Esophagus (tissue), 2 donors: ENCODE measurements at regions not wholly inside any gene's neighbourhood (a gene's known extent, or its start where the extent isn't known, plus 50 kb on each side); places are given as distances from the start of the nearest gene placed in this dataset.

Experiments
- H3K27ac ChIP-seq, 2 donors: one replicate each; pipeline ENCODE4 v1.5.1; 2013; ENCODE audit warnings: low read depth in 2 of 2, mild to moderate bottlenecking in 2 of 2, inconsistent platforms in 1 of 2, low read length in 1 of 2, moderate library complexity in 1 of 2
- H3K27me3 ChIP-seq, 2 donors: one replicate each; pipeline ENCODE4 v1.6.1; 2013; ENCODE audit warnings: low read length in 2 of 2, control low read depth in 1 of 2, mild to moderate bottlenecking in 1 of 2; ENCODE audit not compliant: insufficient read depth in 2 of 2, control insufficient read depth in 1 of 2
- H3K36me3 ChIP-seq, 2 donors: one replicate each; pipeline ENCODE4 v1.6.1; 2013; ENCODE audit warnings: low read length in 1 of 2; ENCODE audit not compliant: control insufficient read depth in 2 of 2, insufficient read depth in 2 of 2
- H3K4me1 ChIP-seq, 2 donors: one replicate each; pipeline ENCODE4 v1.6.1; 2013; ENCODE audit warnings: low read length in 1 of 2; ENCODE audit not compliant: control insufficient read depth in 2 of 2, insufficient read depth in 2 of 2
- H3K4me3 ChIP-seq, 2 donors: one replicate each; pipeline ENCODE4 v1.5.1; 2013; ENCODE audit warnings: low read length in 2 of 2, mild to moderate bottlenecking in 2 of 2, low read depth in 1 of 2, moderate library complexity in 1 of 2
- H3K9me3 ChIP-seq, 2 donors: one replicate each; pipeline ENCODE4 v1.6.1; 2013; ENCODE audit warnings: mild to moderate bottlenecking in 2 of 2, low read depth in 1 of 2, low read length in 1 of 2, moderate library complexity in 1 of 2; ENCODE audit not compliant: control insufficient read depth in 2 of 2, insufficient read depth in 1 of 2
- WGBS, 2 donors: extraction: QIAGEN DNeasy Blood & Tissue Kit; methylation state at CpG; one replicate each; pipeline ENCODE4 v1.1.7; 2013; 5-methylcytosine and 5-hydroxymethylcytosine counted together
- donor health status: healthy with polysubstance abuse.
- donor health status: Bipolar disorder and iron deficiency.

GRCh38 chr6:16927205-16927604 is 165.9 kb upstream of the ATXN1 start:
- no peak overlapping the region for H3K4me3 ChIP-seq
- H3K36me3 ChIP-seq: no peaks in the 10 kb centered on the region
- peaks cover 2 to 3% of the 10 kb centered on the region in 2 donors for H3K9me3 ChIP-seq
- no peaks in the 10 kb centered on the region for H3K27me3 ChIP-seq
- no peaks in the 10 kb centered on the region for H3K4me1 ChIP-seq
- WGBS, 2 donors: 95 to 97% methylated on average over 1 of the region's 1 CpG
- H3K27ac ChIP-seq: no peak overlapping the region

GRCh38 chr6:16925461-16925860 is 164.2 kb upstream of the ATXN1 start:
- H3K4me3 ChIP-seq: no peak overlapping the region
- H3K4me1 ChIP-seq: no peaks in the 10 kb centered on the region
- peaks cover 2 to 3% of the 10 kb centered on the region in 2 donors for H3K9me3 ChIP-seq
- H3K27ac ChIP-seq: no peak overlapping the region
- H3K36me3 ChIP-seq: no peaks in the 10 kb centered on the region
- WGBS, 2 donors: 81 to 84% methylated on average over 4 of the region's 4 CpGs
- H3K27me3 ChIP-seq: no peaks in the 10 kb centered on the region

- Histone ChIP-seq H3K36me3 (no peaks in the 10 kb centered on the region), H3K27me3 (no peaks in the 10 kb centered on the region), H3K4me1 (no peaks in the 10 kb centered on the region), H3K4me3 (no peak overlapping the region), H3K27ac (no peak overlapping the region), H3K9me3 (peaks cover 2 to 3% of the 10 kb centered on the region in 2 donors)
- WGBS, 2 donors: 71 to 81% methylated on average over 5 of the region's 5 CpGs
Measured at GRCh38 chr6:16922282-16922681, 161.0 kb upstream of the ATXN1 start.

- peaks cover 2 to 3% of the 10 kb centered on the region in 2 donors for H3K9me3 ChIP-seq
- 67 to 68% methylated on average over 6 of the region's 6 CpGs for WGBS, 2 donors
Measured at GRCh38 chr6:16921399-16922110, 160.3 kb upstream of the ATXN1 start.

GRCh38 chr6:16918586-16918985 is 157.3 kb upstream of the ATXN1 start:
- 77 to 80% methylated on average over 10 of the region's 10 CpGs for WGBS, 2 donors

More at GRCh38 chr6:16921399-16922110, 160.3 kb upstream of the ATXN1 start:
- Histone ChIP-seq H3K4me3 (no peak overlapping the region), H3K27me3 (no peaks in the 10 kb centered on the region), H3K27ac (no peak overlapping the region), H3K36me3 (no peaks in the 10 kb centered on the region), H3K4me1 (no peaks in the 10 kb centered on the region)

GRCh38 chr6:16914184-16914583 is 152.9 kb upstream of the ATXN1 start:
- Histone ChIP-seq H3K9me3 (no peaks in the 10 kb centered on the region), H3K36me3 (no peaks in the 10 kb centered on the region), H3K27me3 (no peaks in the 10 kb centered on the region), H3K27ac (no peak overlapping the region), H3K4me1 (no peaks in the 10 kb centered on the region), H3K4me3 (no peak overlapping the region)
- WGBS, 2 donors: 80 to 89% methylated on average over 3 of the region's 3 CpGs

More at GRCh38 chr6:16918586-16918985, 157.3 kb upstream of the ATXN1 start:
- Histone ChIP-seq H3K4me3 (no peak overlapping the region), H3K27ac (no peak overlapping the region), H3K9me3 (peaks cover 2 to 3% of the 10 kb centered on the region in 2 donors), H3K4me1 (no peaks in the 10 kb centered on the region), H3K27me3 (no peaks in the 10 kb centered on the region), H3K36me3 (no peaks in the 10 kb centered on the region)

- H3K4me3 ChIP-seq: no peak overlapping the region
- H3K27me3 ChIP-seq: no peaks in the 10 kb centered on the region
- no peak overlapping the region for H3K27ac ChIP-seq
- H3K36me3 ChIP-seq: no peaks in the 10 kb centered on the region
- no peaks in the 10 kb centered on the region for H3K9me3 ChIP-seq
- H3K4me1 ChIP-seq: no peaks in the 10 kb centered on the region
Measured at GRCh38 chr6:16912756-16913155, 151.5 kb upstream of the ATXN1 start.

GRCh38 chr6:16911088-16911487 is 149.8 kb upstream of the ATXN1 start:
- no peaks in the 10 kb centered on the region for H3K4me1 ChIP-seq
- no peaks in the 10 kb centered on the region for H3K9me3 ChIP-seq
- H3K27ac ChIP-seq: no peak overlapping the region
- WGBS, 2 donors: 80 to 90% methylated on average over 3 of the region's 3 CpGs
- no peak overlapping the region for H3K4me3 ChIP-seq
- no peaks in the 10 kb centered on the region for H3K36me3 ChIP-seq
- H3K27me3 ChIP-seq: no peaks in the 10 kb centered on the region

GRCh38 chr6:16909658-16910360 is 148.5 kb upstream of the ATXN1 start:
- Histone ChIP-seq H3K27ac (no peak overlapping the region), H3K36me3 (no peaks in the 10 kb centered on the region), H3K4me3 (no peak overlapping the region), H3K9me3 (no peaks in the 10 kb centered on the region), H3K27me3 (no peaks in the 10 kb centered on the region), H3K4me1 (no peaks in the 10 kb centered on the region)
- 80 to 88% methylated on average over 4 of the region's 4 CpGs for WGBS, 2 donors

GRCh38 chr6:16907991-16908390 is 146.7 kb upstream of the ATXN1 start:
- WGBS, 2 donors: 92 to 93% methylated on average over 1 of the region's 1 CpG
- H3K4me3 ChIP-seq: no peak overlapping the region
- H3K4me1 ChIP-seq: no peaks in the 10 kb centered on the region

More at GRCh38 chr6:16907991-16908390, 146.7 kb upstream of the ATXN1 start:
- Histone ChIP-seq H3K27me3 (no peaks in the 10 kb centered on the region), H3K36me3 (no peaks in the 10 kb centered on the region), H3K9me3 (no peaks in the 10 kb centered on the region), H3K27ac (no peak overlapping the region)
